ENCODE measurements at regions not wholly inside any gene's neighbourhood (a gene's known extent, or its start where the extent isn't known, plus 50 kb on each side); places are given as distances from the start of the nearest gene placed in this dataset.

GRCh38 chr13:22060187-22060586 is 389.3 kb downstream of the FGF9 start:
- TF ChIP-seq ZNF24 (IDR thresholded peaks at IDR 0.05) (no peak), ILK (tag; IDR thresholded peaks at IDR 0.05; ENCODE audit: borderline replicate concordance, low read depth) (no peak)
